Skeletal muscle satellite cell (primary cell): ENCODE measurements at regions not wholly inside any gene's neighbourhood (a gene's known extent, or its start where the extent isn't known, plus 50 kb on each side); places are given as distances from the start of the nearest gene placed in this dataset.

ENCODE experiments used
- H3K27me3 ChIP-seq: 2 replicates; pipeline ENCODE4 v1.7.0; 2013; ENCODE audit warnings: low read length; ENCODE audit not compliant: control insufficient read depth, insufficient read depth
- H3K36me3 ChIP-seq: 2 replicates; pipeline ENCODE4 v1.7.0; 2013; ENCODE audit warnings: mild to moderate bottlenecking, control low read depth, low read length; ENCODE audit not compliant: insufficient read depth
- H3K4me1 ChIP-seq: 2 replicates; pipeline ENCODE4 v1.7.0; 2013; ENCODE audit warnings: low read length; ENCODE audit not compliant: control insufficient read depth, insufficient read depth
- H3K4me2 ChIP-seq: 2 replicates; pipeline ENCODE4 v1.7.0; 2013; ENCODE audit warnings: mild to moderate bottlenecking, low read length
- H3K4me3 ChIP-seq: 2 replicates; pipeline ENCODE4 v1.7.0; 2013; ENCODE audit warnings: low read length
- H3K9ac ChIP-seq: 2 replicates; pipeline ENCODE4 v1.7.0; 2013; ENCODE audit warnings: mild to moderate bottlenecking, low read depth, low read length, moderate library complexity
- H3K9me3 ChIP-seq: replicated peaks from 2 replicates; pipeline ENCODE4 v1.7.0; 2013; ENCODE audit warnings: mild to moderate bottlenecking, control low read depth, low read length

- Histone ChIP-seq H3K36me3 (no peaks in the 10 kb centered on the region), H3K9me3 (no peaks in the 10 kb centered on the region), H3K4me1 (no peaks in the 10 kb centered on the region), H3K9ac (no peak overlapping the region), H3K4me3 (no peak overlapping the region), H3K27me3 (no peaks in the 10 kb centered on the region), H3K4me2 (no peak overlapping the region)
These were observed 330.8 kb downstream of the PRL start for GRCh38 chr6:21965953-21966539.

GRCh38 chr6:21967056-21967974 lies 329.5 kb downstream of the PRL start:
- Histone ChIP-seq H3K4me1 (no peaks in the 10 kb centered on the region), H3K36me3 (no peaks in the 10 kb centered on the region), H3K27me3 (no peaks in the 10 kb centered on the region), H3K4me3 (no peak overlapping the region), H3K9me3 (no peaks in the 10 kb centered on the region), H3K9ac (no peak overlapping the region), H3K4me2 (no peak overlapping the region)

DNA sequence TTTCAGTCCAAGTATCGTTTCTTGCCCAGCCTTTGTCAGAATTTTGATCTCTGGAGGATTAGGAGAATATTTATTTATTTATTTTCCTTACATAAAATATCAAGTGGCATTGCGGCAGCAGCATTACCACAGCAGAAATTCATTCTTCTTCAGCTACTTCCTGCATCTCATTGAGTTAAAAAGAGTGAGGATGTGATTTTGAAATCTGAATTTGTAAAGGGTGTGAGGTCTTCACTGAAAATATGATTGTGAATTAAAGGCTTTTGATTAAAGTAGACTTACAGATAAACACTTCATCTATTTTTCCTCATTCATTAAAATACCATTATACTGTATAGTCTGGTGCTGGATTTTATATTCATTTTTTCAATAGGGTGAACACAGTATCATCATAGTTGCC lies 328.4 kb downstream of the PRL start:
- H3K9me3 ChIP-seq: no peaks in the 10 kb centered on the region
- no peaks in the 10 kb centered on the region for H3K36me3 ChIP-seq
- no peak overlapping the region for H3K9ac ChIP-seq
- no peaks in the 10 kb centered on the region for H3K27me3 ChIP-seq
- no peak overlapping the region for H3K4me3 ChIP-seq
- no peaks in the 10 kb centered on the region for H3K4me1 ChIP-seq
- no peak overlapping the region for H3K4me2 ChIP-seq

- no peak overlapping the region for H3K4me2 ChIP-seq
- H3K9me3 ChIP-seq: no peaks in the 10 kb centered on the region
- no peak overlapping the region for H3K9ac ChIP-seq
- no peaks in the 10 kb centered on the region for H3K4me1 ChIP-seq
- H3K4me3 ChIP-seq: no peak overlapping the region
- no peaks in the 10 kb centered on the region for H3K36me3 ChIP-seq
- H3K27me3 ChIP-seq: no peaks in the 10 kb centered on the region
These were observed 327.6 kb downstream of the PRL start for GRCh38 chr6:21969192-21969591.

DNA sequence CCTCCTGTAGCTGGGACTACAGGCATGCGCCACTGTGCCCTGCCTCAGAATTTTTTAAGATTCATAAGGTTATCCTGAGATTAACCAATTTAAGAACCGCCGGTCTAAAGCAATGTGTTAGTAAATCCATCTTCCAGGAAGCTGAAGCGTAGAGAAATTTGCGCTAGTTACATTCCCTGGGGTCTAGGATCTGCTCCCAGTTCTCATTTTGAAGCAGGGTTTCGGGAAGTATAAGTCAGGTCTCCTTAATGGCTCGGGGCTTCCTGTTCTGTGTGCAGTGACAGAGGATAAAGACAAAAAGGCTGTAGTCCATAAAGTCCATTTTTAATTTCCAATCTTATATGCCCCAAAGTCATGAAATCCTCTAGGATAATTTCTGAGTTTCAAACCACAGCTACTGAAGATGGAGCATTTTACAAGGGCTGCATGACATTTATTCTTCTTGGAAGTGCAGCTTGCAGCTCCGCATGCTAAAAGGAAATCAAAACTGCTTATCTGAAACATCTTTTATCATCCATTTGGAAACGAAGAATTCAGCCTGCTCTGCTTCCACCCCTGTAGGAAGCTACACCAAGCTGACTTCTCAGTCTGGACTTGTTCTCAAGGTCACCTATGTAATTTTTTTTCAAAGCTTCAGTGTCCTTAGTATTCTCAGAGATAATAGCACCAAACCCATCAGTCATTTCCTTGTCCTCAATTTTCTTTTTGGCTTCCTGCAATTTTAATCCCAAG lies 326.1 kb downstream of the PRL start:
- Histone ChIP-seq H3K36me3 (no peaks in the 10 kb centered on the region), H3K9ac (no peak overlapping the region), H3K27me3 (no peaks in the 10 kb centered on the region), H3K9me3 (no peaks in the 10 kb centered on the region), H3K4me1 (no peaks in the 10 kb centered on the region), H3K4me2 (no peak overlapping the region), H3K4me3 (no peak overlapping the region)

- H3K9me3 ChIP-seq: no peaks in the 10 kb centered on the region
- no peaks in the 10 kb centered on the region for H3K27me3 ChIP-seq
- H3K4me2 ChIP-seq: no peak overlapping the region
- no peak overlapping the region for H3K4me3 ChIP-seq
- H3K9ac ChIP-seq: no peak overlapping the region
- H3K36me3 ChIP-seq: no peaks in the 10 kb centered on the region
- no peaks in the 10 kb centered on the region for H3K4me1 ChIP-seq
These were observed 325.3 kb downstream of the PRL start for GRCh38 chr6:21971541-21971940.

GRCh38 chr6:21972516-21972915 lies 324.3 kb downstream of the PRL start:
- Histone ChIP-seq H3K4me3 (no peak overlapping the region), H3K4me1 (no peaks in the 10 kb centered on the region), H3K36me3 (no peaks in the 10 kb centered on the region), H3K9ac (no peak overlapping the region), H3K9me3 (no peaks in the 10 kb centered on the region), H3K27me3 (no peaks in the 10 kb centered on the region), H3K4me2 (no peak overlapping the region)

GRCh38 chr6:21977346-21977745 lies 319.5 kb downstream of the PRL start:
- Histone ChIP-seq H3K4me2 (no peak overlapping the region), H3K4me3 (no peak overlapping the region), H3K27me3 (no peaks in the 10 kb centered on the region), H3K4me1 (no peaks in the 10 kb centered on the region), H3K9ac (no peak overlapping the region), H3K36me3 (no peaks in the 10 kb centered on the region), H3K9me3 (no peaks in the 10 kb centered on the region)

DNA sequence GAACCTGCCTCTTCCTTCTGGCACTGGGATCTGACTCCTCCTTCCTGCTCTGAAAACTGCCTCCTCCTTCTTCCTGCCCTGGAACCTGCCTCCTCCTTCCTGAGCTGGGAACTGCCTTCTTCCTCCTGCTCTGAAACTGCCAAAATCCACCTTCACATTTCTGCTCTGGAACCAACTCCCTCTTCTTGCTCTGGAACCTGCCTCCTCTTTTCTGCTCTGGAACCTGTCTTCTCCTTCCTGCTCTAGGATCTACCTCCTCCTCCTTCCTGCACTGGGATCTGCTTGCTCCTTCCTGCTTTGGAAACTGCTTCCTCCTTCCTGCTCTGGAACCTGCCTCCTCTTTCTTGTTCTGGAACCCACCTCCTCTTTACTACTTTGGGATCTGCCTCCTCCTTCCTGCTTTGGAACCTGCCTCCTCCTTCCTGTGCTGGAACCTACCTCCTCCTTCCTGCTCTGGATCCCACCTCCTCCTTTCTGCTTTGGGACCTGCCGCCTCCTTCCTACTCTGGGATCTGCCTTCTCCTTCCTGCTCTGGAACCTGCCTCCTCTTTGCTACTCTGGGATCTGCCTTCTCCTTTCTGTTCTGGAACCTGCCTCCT lies 315.5 kb downstream of the PRL start:
- Histone ChIP-seq H3K4me3 (no peak overlapping the region), H3K9me3 (no peaks in the 10 kb centered on the region), H3K4me2 (no peak overlapping the region)

DNA sequence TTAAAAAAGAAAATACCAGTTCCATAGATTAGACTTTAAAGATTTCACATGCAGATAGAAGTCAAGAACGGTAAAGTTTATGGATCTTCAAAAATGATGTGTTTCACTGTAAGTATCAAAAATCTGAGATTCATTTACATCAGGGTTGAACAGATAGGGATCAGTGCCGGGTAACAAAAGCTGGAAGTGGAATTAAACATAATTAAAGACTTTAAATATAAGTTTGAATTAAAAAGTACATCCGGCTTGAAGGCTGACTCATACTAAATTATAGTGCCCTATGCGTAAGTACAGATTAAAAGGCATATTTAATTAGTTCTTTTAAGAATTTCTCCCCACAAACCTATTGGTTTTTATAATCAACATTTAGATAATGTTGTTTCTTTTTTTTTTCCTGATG lies 312.7 kb downstream of the PRL start:
- H3K9me3 ChIP-seq: no peaks in the 10 kb centered on the region

More for the DNA sequence above, 315.5 kb downstream of the PRL start:
- no peaks in the 10 kb centered on the region for H3K36me3 ChIP-seq
- H3K27me3 ChIP-seq: no peaks in the 10 kb centered on the region
- H3K4me1 ChIP-seq: no peaks in the 10 kb centered on the region
- no peak overlapping the region for H3K9ac ChIP-seq

GRCh38 chr6:21984561-21984960 lies 312.3 kb downstream of the PRL start:
- H3K4me3 ChIP-seq: no peak overlapping the region
- H3K4me1 ChIP-seq: peaks cover 14% of the 10 kb centered on the region
- H3K27me3 ChIP-seq: no peaks in the 10 kb centered on the region
- H3K9me3 ChIP-seq: no peaks in the 10 kb centered on the region
- no peak overlapping the region for H3K4me2 ChIP-seq
- H3K9ac ChIP-seq: no peak overlapping the region
- no peaks in the 10 kb centered on the region for H3K36me3 ChIP-seq

More for the DNA sequence above, 312.7 kb downstream of the PRL start:
- Histone ChIP-seq H3K4me3 (no peak overlapping the region), H3K4me1 (peaks cover 14% of the 10 kb centered on the region), H3K27me3 (no peaks in the 10 kb centered on the region), H3K9ac (no peak overlapping the region), H3K4me2 (no peak overlapping the region), H3K36me3 (no peaks in the 10 kb centered on the region)
